ENCODE measurements at regions not wholly inside any gene's neighbourhood (a gene's known extent, or its start where the extent isn't known, plus 50 kb on each side); places are given as distances from the start of the nearest gene placed in this dataset.

DNA sequence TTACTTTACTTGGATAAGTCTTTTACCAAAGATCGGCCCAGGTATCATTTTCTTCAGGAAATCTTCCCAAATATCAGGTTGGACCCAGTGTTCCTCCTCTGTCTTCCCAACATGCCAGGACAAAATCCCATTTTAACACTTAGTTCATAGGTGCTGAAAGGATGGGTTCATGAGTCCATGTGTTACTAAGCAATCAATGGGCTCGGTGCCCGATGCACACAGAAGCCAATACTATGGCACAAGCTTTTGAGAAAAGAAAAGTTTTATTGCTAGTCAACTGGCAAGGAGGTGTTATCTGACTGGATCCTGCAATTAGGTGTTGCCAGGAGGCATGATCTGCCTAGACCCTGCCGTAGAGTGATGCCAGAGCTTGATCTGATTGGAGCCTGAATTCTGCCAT lies 133.3 kb upstream of the SLC44A3 start:
- H3K4me3 ChIP-seq (ENCODE audit: low read depth, low read length) = no peak overlapping the region
- 0 out of 2 replicates have a peak, but pooled peaks cover under 1% of the 10 kb centered on the region for H3K9me3 ChIP-seq (ENCODE audit: control insufficient read depth, insufficient read depth, low read length)
- H3K27me3 ChIP-seq (ENCODE audit: control insufficient read depth, insufficient read depth, low read length) = no peaks in the 10 kb centered on the region
- no peaks in the 10 kb centered on the region for H3K36me3 ChIP-seq (ENCODE audit: control insufficient read depth, insufficient read depth, low read length)
- no peak overlapping the region for H3K9ac ChIP-seq (ENCODE audit: low read depth, low read length)
- no peak overlapping the region for H3K27ac ChIP-seq (ENCODE audit: low read depth, low read length)
- H3K4me1 ChIP-seq (ENCODE audit: control insufficient read depth, insufficient read depth, low read length) = peaks cover 17% of the 10 kb centered on the region

DNA sequence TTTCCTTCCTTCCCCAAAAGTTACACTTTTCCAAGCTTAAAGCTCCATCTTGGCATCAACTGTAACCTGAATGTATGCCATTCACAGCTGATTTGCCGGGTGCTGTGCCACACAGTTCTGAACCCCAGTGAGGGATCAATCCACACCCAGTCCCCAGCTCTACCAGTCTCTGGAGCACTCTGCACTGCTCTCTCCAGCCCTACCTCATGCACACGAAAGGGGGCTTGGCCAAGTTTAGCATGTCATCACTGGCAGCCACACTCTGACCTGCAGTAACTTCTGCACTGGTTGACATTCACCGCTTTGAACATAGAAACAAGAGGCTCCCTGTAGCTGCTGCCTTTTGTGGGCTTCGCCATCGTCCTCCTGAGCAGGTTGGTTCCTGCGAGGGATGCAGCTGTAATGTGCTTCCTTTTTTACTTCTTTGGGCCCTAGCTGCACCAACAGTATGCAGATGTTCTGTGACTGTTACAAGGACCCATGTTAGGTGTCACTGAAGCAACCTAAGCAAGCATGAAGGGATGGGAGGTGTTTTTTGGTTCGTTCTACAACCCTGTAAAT lies 135.4 kb upstream of the SLC44A3 start:
- Histone ChIP-seq H3K4me3 (ENCODE audit: low read depth, low read length) (no peak overlapping the region), H3K36me3 (ENCODE audit: control insufficient read depth, insufficient read depth, low read length) (no peaks in the 10 kb centered on the region), H3K9ac (ENCODE audit: low read depth, low read length) (no peak overlapping the region), H3K27me3 (ENCODE audit: control insufficient read depth, insufficient read depth, low read length) (no peaks in the 10 kb centered on the region), H3K27ac (ENCODE audit: low read depth, low read length) (no peak overlapping the region), H3K4me1 (ENCODE audit: control insufficient read depth, insufficient read depth, low read length) (peaks cover 11% of the 10 kb centered on the region), H3K9me3 (ENCODE audit: control insufficient read depth, insufficient read depth, low read length) (no peaks in the 10 kb centered on the region)

DNA sequence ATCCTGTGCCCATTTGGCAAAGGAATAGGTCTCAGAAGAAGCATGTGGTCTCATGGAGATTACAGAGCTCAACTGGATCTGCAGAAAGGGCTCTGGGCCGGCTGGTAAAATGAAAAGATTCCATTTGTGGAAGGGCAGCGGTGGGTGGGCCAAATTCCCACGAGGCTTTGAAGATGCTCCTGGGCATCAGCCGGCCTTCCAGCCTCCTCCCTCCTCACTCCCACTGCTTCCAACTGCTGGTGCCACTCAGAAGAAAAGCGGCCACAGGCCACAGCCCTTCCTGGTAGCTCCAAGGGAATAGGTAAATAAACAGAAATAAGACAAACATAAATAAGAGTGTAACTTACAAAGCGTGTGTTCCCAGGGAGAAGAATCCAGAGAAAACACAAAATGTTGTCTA lies 136.3 kb upstream of the SLC44A3 start:
- H3K9me3 ChIP-seq (ENCODE audit: control insufficient read depth, insufficient read depth, low read length) = no peaks in the 10 kb centered on the region
- no peak overlapping the region for H3K9ac ChIP-seq (ENCODE audit: low read depth, low read length)
- H3K36me3 ChIP-seq (ENCODE audit: control insufficient read depth, insufficient read depth, low read length) = no peaks in the 10 kb centered on the region
- H3K4me1 ChIP-seq (ENCODE audit: control insufficient read depth, insufficient read depth, low read length) = peaks cover 6% of the 10 kb centered on the region
- no peaks in the 10 kb centered on the region for H3K27me3 ChIP-seq (ENCODE audit: control insufficient read depth, insufficient read depth, low read length)
- H3K27ac ChIP-seq (ENCODE audit: low read depth, low read length) = no peak overlapping the region
- no peak overlapping the region for H3K4me3 ChIP-seq (ENCODE audit: low read depth, low read length)

DNA sequence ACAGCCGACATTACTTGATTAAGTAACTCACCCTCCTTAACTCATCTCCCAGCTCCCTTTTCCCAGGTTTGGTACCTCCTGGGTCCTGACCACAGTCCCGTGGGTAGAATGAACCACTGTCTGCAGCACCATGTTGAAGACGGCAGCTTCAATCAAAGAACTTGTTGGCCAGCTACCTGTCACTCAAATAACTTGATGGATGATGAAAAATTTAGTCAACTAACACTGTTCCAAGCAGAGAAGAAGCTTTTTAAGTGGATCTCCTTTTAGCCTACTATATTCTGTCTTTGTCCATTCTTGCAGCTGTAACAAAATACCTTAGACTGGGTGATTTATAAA lies 138.4 kb upstream of the F3 start:
- Histone ChIP-seq H3K4me3 (ENCODE audit: low read depth, low read length) (no peak overlapping the region), H3K27me3 (ENCODE audit: control insufficient read depth, insufficient read depth, low read length) (no peaks in the 10 kb centered on the region), H3K4me1 (ENCODE audit: control insufficient read depth, insufficient read depth, low read length) (no peaks in the 10 kb centered on the region; the same call in 1 of the 2 replicates), H3K36me3 (ENCODE audit: control insufficient read depth, insufficient read depth, low read length) (no peaks in the 10 kb centered on the region), H3K9ac (ENCODE audit: low read depth, low read length) (no peak overlapping the region), H3K27ac (ENCODE audit: low read depth, low read length) (no peak overlapping the region), H3K9me3 (ENCODE audit: control insufficient read depth, insufficient read depth, low read length) (no peaks in the 10 kb centered on the region)

DNA sequence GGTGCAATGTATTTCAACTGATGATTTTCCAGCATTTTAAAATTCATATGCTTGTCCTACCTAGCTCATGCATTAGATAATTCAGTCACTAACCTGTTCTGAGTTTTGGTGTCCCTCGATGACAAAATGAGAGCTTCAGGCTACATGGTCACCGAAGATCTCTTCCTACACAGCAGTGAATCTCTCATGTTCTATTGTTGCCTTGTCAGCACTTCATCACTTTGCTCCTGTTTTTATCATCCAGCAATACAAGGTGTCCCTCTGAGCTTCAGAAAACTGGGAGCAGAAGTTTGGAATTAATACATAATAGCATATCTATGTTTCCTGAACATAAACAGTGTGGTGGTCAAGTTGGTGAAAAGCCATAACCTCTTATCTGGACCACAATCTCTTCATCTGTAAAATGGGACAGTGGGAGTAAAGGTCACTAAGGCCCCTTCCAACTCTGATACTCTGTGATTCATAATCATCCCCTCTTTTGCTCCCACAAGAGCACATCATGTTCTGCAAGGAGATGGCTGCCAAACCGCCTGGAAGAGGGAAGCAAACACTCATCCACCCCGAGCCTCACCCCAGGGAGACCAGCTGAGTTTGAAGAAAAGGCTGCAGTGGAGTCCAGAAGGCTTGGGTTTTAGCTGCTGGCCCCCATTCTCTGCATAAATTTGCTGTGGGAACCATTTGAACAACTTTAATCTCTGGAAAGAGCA lies 137.9 kb upstream of the F3 start:
- no peak overlapping the region for H3K9ac ChIP-seq (ENCODE audit: low read depth, low read length)
- H3K4me1 ChIP-seq (ENCODE audit: control insufficient read depth, insufficient read depth, low read length) = no peaks in the 10 kb centered on the region; the same call in 1 of the 2 replicates
- no peaks in the 10 kb centered on the region for H3K9me3 ChIP-seq (ENCODE audit: control insufficient read depth, insufficient read depth, low read length)
- no peaks in the 10 kb centered on the region for H3K27me3 ChIP-seq (ENCODE audit: control insufficient read depth, insufficient read depth, low read length)
- H3K4me3 ChIP-seq (ENCODE audit: low read depth, low read length) = no peak overlapping the region
- H3K36me3 ChIP-seq (ENCODE audit: control insufficient read depth, insufficient read depth, low read length) = no peaks in the 10 kb centered on the region
- no peak overlapping the region for H3K27ac ChIP-seq (ENCODE audit: low read depth, low read length)

DNA sequence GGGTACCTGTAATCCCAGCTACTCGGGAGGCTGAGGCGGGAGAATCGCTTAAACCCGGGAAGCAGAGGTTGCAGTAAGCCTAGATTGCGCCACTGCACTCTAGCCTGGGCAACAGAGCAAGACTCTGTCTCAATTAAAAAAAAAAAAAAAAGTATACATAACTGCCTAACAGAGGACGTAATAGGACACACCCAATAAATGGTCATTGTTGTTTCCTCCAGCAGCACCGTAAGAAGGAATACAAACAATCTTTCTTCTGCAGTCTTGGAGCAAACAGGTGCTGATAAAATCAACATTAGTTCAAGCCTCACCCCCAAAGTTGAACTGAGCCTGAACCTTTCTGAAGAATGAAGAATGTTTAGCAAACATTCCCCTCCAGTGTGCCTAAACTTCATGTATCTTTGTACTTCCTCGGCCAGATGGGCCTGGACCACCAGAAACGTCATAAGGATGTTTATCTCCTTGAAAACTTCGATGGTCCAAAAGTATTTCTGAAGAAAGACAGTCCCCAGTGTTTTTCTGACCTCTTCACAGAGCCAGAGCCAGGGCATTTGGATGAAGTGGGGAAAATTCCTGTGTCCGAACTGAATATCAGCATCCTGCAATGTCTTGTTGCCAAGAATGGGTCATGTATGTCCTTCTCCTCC lies 136.8 kb upstream of the F3 start:
- H3K27me3 ChIP-seq (ENCODE audit: control insufficient read depth, insufficient read depth, low read length) = no peaks in the 10 kb centered on the region
- no peaks in the 10 kb centered on the region for H3K9me3 ChIP-seq (ENCODE audit: control insufficient read depth, insufficient read depth, low read length)
- no peak overlapping the region for H3K9ac ChIP-seq (ENCODE audit: low read depth, low read length)
- no peaks in the 10 kb centered on the region; the same call in 1 of the 2 replicates for H3K4me1 ChIP-seq (ENCODE audit: control insufficient read depth, insufficient read depth, low read length)
- H3K4me3 ChIP-seq (ENCODE audit: low read depth, low read length) = no peak overlapping the region
- H3K27ac ChIP-seq (ENCODE audit: low read depth, low read length) = no peak overlapping the region
- H3K36me3 ChIP-seq (ENCODE audit: control insufficient read depth, insufficient read depth, low read length) = no peaks in the 10 kb centered on the region

DNA sequence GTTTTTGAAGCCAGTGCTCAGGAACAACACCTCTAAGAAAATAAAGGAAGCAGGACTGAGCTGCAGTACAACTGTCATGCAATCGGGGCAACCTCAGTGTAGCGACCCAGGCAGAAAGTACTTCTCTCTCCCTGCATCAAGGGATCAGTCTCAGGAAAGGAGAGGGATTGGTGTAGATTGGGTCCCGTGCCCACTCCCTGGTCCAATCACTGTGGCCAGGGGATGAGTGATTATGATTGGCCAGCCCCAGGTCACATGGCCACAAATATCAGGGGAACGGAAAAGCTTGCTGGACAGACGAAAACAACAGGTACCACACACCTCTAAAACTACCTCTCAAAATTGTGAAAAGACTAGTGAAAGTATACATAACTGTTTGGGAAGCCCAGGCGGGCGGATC lies 136.2 kb upstream of the F3 start:
- Histone ChIP-seq H3K9ac (ENCODE audit: low read depth, low read length) (no peak overlapping the region), H3K9me3 (ENCODE audit: control insufficient read depth, insufficient read depth, low read length) (no peaks in the 10 kb centered on the region), H3K4me3 (ENCODE audit: low read depth, low read length) (no peak overlapping the region), H3K27me3 (ENCODE audit: control insufficient read depth, insufficient read depth, low read length) (no peaks in the 10 kb centered on the region), H3K36me3 (ENCODE audit: control insufficient read depth, insufficient read depth, low read length) (no peaks in the 10 kb centered on the region), H3K4me1 (ENCODE audit: control insufficient read depth, insufficient read depth, low read length) (no peaks in the 10 kb centered on the region; the same call in 1 of the 2 replicates), H3K27ac (ENCODE audit: low read depth, low read length) (no peak overlapping the region)

DNA sequence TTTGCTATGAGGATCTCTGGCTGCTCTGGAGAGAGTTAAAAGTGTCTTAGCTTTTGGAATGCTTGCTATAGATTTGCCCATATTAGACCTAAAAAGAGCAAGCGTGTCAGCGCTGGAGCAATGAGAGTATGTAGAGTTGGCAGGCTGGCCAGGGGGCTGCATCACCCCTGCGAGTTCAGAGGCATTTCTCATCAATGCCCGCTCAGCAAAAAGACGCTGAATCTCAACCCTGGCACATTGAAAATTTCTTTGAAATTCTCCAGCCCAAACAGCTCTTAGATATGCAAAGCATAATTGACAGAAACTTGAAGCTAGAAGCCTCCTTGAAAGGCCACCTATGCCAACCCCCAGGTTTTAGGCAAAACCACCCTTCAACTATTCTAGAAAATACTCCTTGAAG lies 135.5 kb upstream of the F3 start:
- Histone ChIP-seq H3K36me3 (ENCODE audit: control insufficient read depth, insufficient read depth, low read length) (no peaks in the 10 kb centered on the region), H3K4me3 (ENCODE audit: low read depth, low read length) (no peak overlapping the region), H3K9me3 (ENCODE audit: control insufficient read depth, insufficient read depth, low read length) (no peaks in the 10 kb centered on the region), H3K9ac (ENCODE audit: low read depth, low read length) (no peak overlapping the region), H3K27me3 (ENCODE audit: control insufficient read depth, insufficient read depth, low read length) (no peaks in the 10 kb centered on the region), H3K27ac (ENCODE audit: low read depth, low read length) (no peak overlapping the region), H3K4me1 (ENCODE audit: control insufficient read depth, insufficient read depth, low read length) (no peaks in the 10 kb centered on the region; the same call in 1 of the 2 replicates)

DNA sequence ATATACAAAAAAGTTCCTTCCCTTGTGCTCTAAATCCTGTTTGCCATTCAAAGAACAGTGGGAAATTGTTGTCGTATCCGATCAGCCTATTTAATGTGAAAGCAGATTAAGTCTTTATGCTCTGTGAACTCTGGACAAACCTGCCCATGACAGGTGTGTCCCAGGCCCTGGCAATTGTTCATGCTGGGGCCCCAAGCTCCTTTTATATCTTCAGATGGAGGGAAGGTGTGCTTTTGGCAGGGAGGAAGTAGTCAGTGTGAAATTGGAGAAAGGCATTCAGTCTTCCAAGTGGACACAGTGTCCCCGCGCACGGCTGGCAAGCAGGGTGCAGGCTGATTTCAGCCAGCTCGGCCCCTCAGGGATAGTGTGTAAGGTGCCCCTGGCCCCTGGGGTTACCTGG lies 135.1 kb upstream of the F3 start:
- Histone ChIP-seq H3K9me3 (ENCODE audit: control insufficient read depth, insufficient read depth, low read length) (no peaks in the 10 kb centered on the region), H3K4me1 (ENCODE audit: control insufficient read depth, insufficient read depth, low read length) (no peaks in the 10 kb centered on the region; the same call in 1 of the 2 replicates), H3K27ac (ENCODE audit: low read depth, low read length) (no peak overlapping the region), H3K9ac (ENCODE audit: low read depth, low read length) (no peak overlapping the region), H3K4me3 (ENCODE audit: low read depth, low read length) (no peak overlapping the region), H3K27me3 (ENCODE audit: control insufficient read depth, insufficient read depth, low read length) (no peaks in the 10 kb centered on the region), H3K36me3 (ENCODE audit: control insufficient read depth, insufficient read depth, low read length) (no peaks in the 10 kb centered on the region)

DNA sequence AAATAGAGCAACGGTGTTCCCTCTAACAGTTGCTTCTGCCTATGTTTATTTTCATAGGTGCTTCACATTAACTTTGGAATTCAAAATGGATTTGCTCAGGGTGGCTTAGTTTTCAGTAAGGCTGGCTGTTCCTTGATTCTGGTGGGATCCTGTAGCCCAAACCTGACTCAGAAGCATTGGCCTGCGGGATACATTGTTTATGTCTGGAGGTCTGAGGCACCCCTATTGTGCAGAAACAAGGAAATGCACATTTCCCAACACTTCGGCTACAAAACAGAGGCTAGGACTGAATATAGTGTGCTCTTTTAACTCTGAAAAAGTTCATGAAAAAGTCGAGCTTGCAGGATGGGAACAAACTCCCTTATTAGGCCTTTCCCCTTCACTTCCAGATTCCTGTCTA lies 133.8 kb upstream of the F3 start:
- Histone ChIP-seq H3K9me3 (ENCODE audit: control insufficient read depth, insufficient read depth, low read length) (no peaks in the 10 kb centered on the region), H3K27me3 (ENCODE audit: control insufficient read depth, insufficient read depth, low read length) (no peaks in the 10 kb centered on the region), H3K27ac (ENCODE audit: low read depth, low read length) (no peak overlapping the region), H3K4me3 (ENCODE audit: low read depth, low read length) (no peak overlapping the region), H3K4me1 (ENCODE audit: control insufficient read depth, insufficient read depth, low read length) (no peaks in the 10 kb centered on the region; the same call in 1 of the 2 replicates), H3K36me3 (ENCODE audit: control insufficient read depth, insufficient read depth, low read length) (no peaks in the 10 kb centered on the region), H3K9ac (ENCODE audit: low read depth, low read length) (no peak overlapping the region)

DNA sequence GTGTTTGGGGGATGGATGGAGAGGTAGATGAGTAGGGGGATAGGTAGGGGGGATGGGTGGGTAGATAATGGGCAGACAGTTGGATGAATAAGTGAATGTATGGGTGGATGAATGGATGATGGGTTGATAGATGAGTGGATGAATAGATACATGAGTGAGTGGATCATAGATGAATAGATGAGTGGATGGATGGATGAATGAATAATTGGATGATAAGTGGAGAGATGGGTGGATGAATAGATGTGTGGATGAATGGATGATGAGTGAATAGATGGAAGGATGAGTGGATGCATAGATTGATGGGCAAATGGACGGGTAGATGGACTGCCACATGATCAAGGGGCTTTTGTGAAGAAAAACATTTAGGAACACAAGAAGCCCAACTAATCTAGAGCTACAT lies 133.3 kb upstream of the F3 start:
- Histone ChIP-seq H3K36me3 (ENCODE audit: control insufficient read depth, insufficient read depth, low read length) (no peaks in the 10 kb centered on the region), H3K4me1 (ENCODE audit: control insufficient read depth, insufficient read depth, low read length) (no peaks in the 10 kb centered on the region; the same call in 1 of the 2 replicates), H3K27me3 (ENCODE audit: control insufficient read depth, insufficient read depth, low read length) (no peaks in the 10 kb centered on the region), H3K4me3 (ENCODE audit: low read depth, low read length) (no peak overlapping the region), H3K9me3 (ENCODE audit: control insufficient read depth, insufficient read depth, low read length) (no peaks in the 10 kb centered on the region), H3K27ac (ENCODE audit: low read depth, low read length) (no peak overlapping the region), H3K9ac (ENCODE audit: low read depth, low read length) (no peak overlapping the region)

Data from HUES48 (cell line).